ENCODE measurements at regions not wholly inside any gene's neighbourhood (a gene's known extent, or its start where the extent isn't known, plus 50 kb on each side); places are given as distances from the start of the nearest gene placed in this dataset.

- Histone ChIP-seq H2BK15ac (ENCODE audit: low read depth, low read length) (no peak overlapping the region), H3K23ac (ENCODE audit: low read depth, low read length) (no peak overlapping the region), H3K4ac (ENCODE audit: low read depth, low read length) (no peak overlapping the region), H3K9ac (ENCODE audit: low read depth, low read length) (no peak overlapping the region), H4K91ac (ENCODE audit: insufficient read depth, low read depth, low read length) (no peak overlapping the region), H3K36me3 (ENCODE audit: control insufficient read depth, insufficient read depth, low read length) (no peaks in the 10 kb centered on the region), H2AK5ac (ENCODE audit: low read depth, low read length) (no peak overlapping the region), H3K9me3 (ENCODE audit: control insufficient read depth, insufficient read depth, low read length) (no peaks in the 10 kb centered on the region; the same call in 1 of the 2 replicates), H3K79me1 (ENCODE audit: low read depth in 1 of 2, low read length in 2 of 2) (no peaks in the 10 kb centered on the region), H2AK9ac (replicated peaks; ENCODE audit: low read depth, low read length, poor library complexity) (no peak overlapping the region), H2BK5ac (ENCODE audit: low read depth, low read length, poor library complexity, severe bottlenecking) (no peak overlapping the region), H3K4me1 (ENCODE audit: control insufficient read depth, insufficient read depth, low read length) (no peaks in the 10 kb centered on the region), H3K56ac (ENCODE audit: extremely low read depth, insufficient read depth, low read length) (no peak overlapping the region), H2BK120ac (ENCODE audit: low read depth, low read length) (no peak overlapping the region), H3K9me1 (ENCODE audit: insufficient read depth, low read length) (no peaks in the 10 kb centered on the region), H3K14ac (replicated peaks; ENCODE audit: low read depth, low read length) (no peak overlapping the region), H3K18ac (ENCODE audit: low read depth, low read length) (no peak overlapping the region), H3K4me3 (ENCODE audit: insufficient read depth, low read depth, low read length) (no peak overlapping the region), H4K8ac (ENCODE audit: low read depth in 2 of 2, low read length in 2 of 2) (no peak overlapping the region), H2BK20ac (ENCODE audit: low read depth, low read length) (no peak overlapping the region), H3K4me2 (ENCODE audit: low read depth, low read length) (no peak overlapping the region), H4K5ac (ENCODE audit: low read depth, low read length) (no peak overlapping the region), H4K20me1 (ENCODE audit: insufficient read depth, low read length) (no peaks in the 10 kb centered on the region), H2AFZ (replicated peaks; ENCODE audit: low read length, poor library complexity) (no peak overlapping the region), H3K27ac (ENCODE audit: insufficient read depth, low read length) (no peak overlapping the region), H3K27me3 (ENCODE audit: control insufficient read depth, insufficient read depth, low read length) (no peaks in the 10 kb centered on the region)
- no TSS peak for BruUV-seq (replicated peaks)
- ChIA-PET CTCF (no interaction called here), POLR2A (ENCODE audit: unreplicated experiment) (no interaction called here)
- dilution Hi-C loops (cut with HindIII; ENCODE audit: low sequenced_read_pairs, unreplicated experiment) (no loop called here), intact Hi-C loops (cut with micrococcal nuclease) (no loop called here), in situ Hi-C loops (cut with MboI; ENCODE audit: low sequenced_read_pairs) (no loop called here)
- DNase-seq: no peak
- ATAC-seq (ENCODE audit: low read depth): no peak
- no peak for TF ChIP-seq POLR2A (IDR thresholded peaks at IDR 0.05; ENCODE audit: low read depth, low read length)
- no CpG with 5 or more reads among the region's 2 CpGs for WGBS, 2 experiments (ENCODE audit: extremely low coverage in 2 of 2, insufficient read length in 1 of 2)
Observed at GRCh38 chr9:12403721-12404120, 289.5 kb upstream of the TYRP1 start.

Data from IMR-90 (cell line).